H1 (cell line): ENCODE measurements at regions not wholly inside any gene's neighbourhood (a gene's known extent, or its start where the extent isn't known, plus 50 kb on each side); places are given as distances from the start of the nearest gene placed in this dataset.

Experiments used
- CTCF ChIA-PET: fragments of 300-600 bp; sonication (Branson Sonifier 250); formaldehyde crosslinking; loops from one replicate; lab custom pipeline; 2021; ENCODE audit not compliant: partially characterized antibody; lab: Charles Lee
- POLR2A ChIA-PET: fragments of 300-600 bp; sonication (Branson Sonifier 250); formaldehyde crosslinking; loops from one replicate; lab custom pipeline; 2021; ENCODE audit warnings: inconsistent platforms; ENCODE audit not compliant: partially characterized antibody; lab: Charles Lee
- DNase-seq, 2 experiments: peaks; one replicate each; pipeline versions ENCODE4 v3.0.0 to v3.0.0-alpha.2; 2010 to 2022; ENCODE audit warnings: low spot score in 2 of 2, low read depth in 1 of 2, mixed read lengths in 1 of 2
- FAIRE-seq: peaks from 2 replicates; lab custom pipeline; 2011; peaks lifted over from hg19 to GRCh38; lab: Jason Lieb, UNC
- H2AFZ ChIP-seq: 2 replicates; pipeline ENCODE4 v1.8.1; 2012; ENCODE audit warnings: low read length, inconsistent platforms
- H2AK5ac ChIP-seq: 2 replicates; pipeline ENCODE4 v1.6.1; 2013; ENCODE audit warnings: low read depth, low read length
- H2BK120ac ChIP-seq: replicated peaks from 2 replicates; pipeline ENCODE3; 2013; ENCODE audit warnings: low read depth, low read length, inconsistent platforms
- H2BK12ac ChIP-seq: 2 replicates; pipeline ENCODE4 v1.6.1; 2013; ENCODE audit warnings: low read depth, low read length
- H2BK15ac ChIP-seq: 2 replicates; pipeline ENCODE4 v1.6.1; 2013; ENCODE audit warnings: low read length
- H2BK20ac ChIP-seq: 2 replicates; pipeline ENCODE4 v1.6.1; 2013; ENCODE audit warnings: low read length
- H2BK5ac ChIP-seq: 2 replicates; pipeline ENCODE4 v1.6.1; 2013; ENCODE audit warnings: low read depth, low read length
- H3K14ac ChIP-seq: 2 replicates; pipeline ENCODE4 v1.6.1; 2013; ENCODE audit warnings: inconsistent platforms; ENCODE audit not compliant: insufficient read length
- H3K18ac ChIP-seq: 2 replicates; pipeline ENCODE4 v1.6.1; 2013; ENCODE audit warnings: low read length; ENCODE audit errors: extremely low read depth
- H3K23ac ChIP-seq: 2 replicates; pipeline ENCODE4 v1.6.1; 2013; ENCODE audit warnings: inconsistent platforms; ENCODE audit not compliant: insufficient read length
- H3K23me2 ChIP-seq: 2 replicates; pipeline ENCODE4 v1.6.1; 2013; ENCODE audit warnings: low read depth, low read length
- H3K27ac ChIP-seq: 2 replicates; pipeline ENCODE4 v1.6.1; 2011; ENCODE audit warnings: low read depth, low read length, inconsistent platforms
- H3K27me3 ChIP-seq, 4 experiments: replicated peaks in 1 of 4; 1 replicate in 1 of 4; 2 replicates in 3 of 4; pipeline versions ENCODE4 v1.6.1 to v1.8.1; 2011 to 2013; ENCODE audit warnings: low read length in 3 of 4, mild to moderate bottlenecking in 3 of 4, inconsistent platforms in 2 of 4, mixed read lengths in 2 of 4, moderate library complexity in 1 of 4; ENCODE audit not compliant: control insufficient read depth in 3 of 4, insufficient read depth in 3 of 4; ENCODE audit errors: extremely low read depth in 1 of 4
- H3K36me3 ChIP-seq, 4 experiments: 2 replicates each; pipeline versions ENCODE4 v1.6.1 to v1.8.1; 2011 to 2013; ENCODE audit warnings: mild to moderate bottlenecking in 4 of 4, low read length in 3 of 4, moderate library complexity in 2 of 4, control low read depth in 1 of 4, inconsistent platforms in 1 of 4; ENCODE audit not compliant: insufficient read depth in 4 of 4, control insufficient read depth in 2 of 4
- H3K4ac ChIP-seq: replicated peaks from 2 replicates; pipeline ENCODE3; 2013; ENCODE audit warnings: low read length, low read depth, mixed read lengths, inconsistent platforms; ENCODE audit not compliant: insufficient read length
- H3K4me1 ChIP-seq, 4 experiments: replicated peaks in 1 of 4; 1 replicate in 1 of 4; 2 replicates in 3 of 4; pipeline versions ENCODE4 v1.6.1 to v1.8.1; 2011 to 2013; ENCODE audit warnings: low read length in 3 of 4, inconsistent platforms in 2 of 4, mixed read lengths in 1 of 4; ENCODE audit not compliant: insufficient read depth in 4 of 4, control insufficient read depth in 3 of 4
- H3K4me2 ChIP-seq, 2 experiments: 2 replicates each; pipeline versions ENCODE4 v1.6.1 to v1.8.1; 2011 to 2013; ENCODE audit warnings: low read depth in 2 of 2, low read length in 2 of 2, control low read depth in 1 of 2, inconsistent platforms in 1 of 2, mild to moderate bottlenecking in 1 of 2; ENCODE audit not compliant: insufficient read depth in 1 of 2
- H3K4me3 ChIP-seq, 4 experiments: fragments of 200-600, 300-600 bp in 1 of 4; sonication (generic), shearing (Covaris generic), sonication (Bioruptor Twin) in 1 of 4; 2 replicates each; pipeline versions ENCODE4 v1.5.1 to v1.8.1; 2011 to 2016; ENCODE audit warnings: low read length in 4 of 4, low read depth in 3 of 4, control low read depth in 2 of 4, inconsistent platforms in 2 of 4, mild to moderate bottlenecking in 2 of 4, mixed read lengths in 1 of 4, moderate library complexity in 1 of 4; ENCODE audit not compliant: insufficient read depth in 2 of 4; ENCODE audit errors: extremely low read depth in 1 of 4
- H3K56ac ChIP-seq: replicated peaks from 2 replicates; pipeline ENCODE3; 2013; ENCODE audit warnings: low read depth, mild to moderate bottlenecking, mixed read lengths, low read length, inconsistent platforms; ENCODE audit not compliant: insufficient read length
- H3K79me1 ChIP-seq: 2 replicates; pipeline ENCODE4 v1.6.1; 2013; ENCODE audit warnings: low read depth, low read length, control low read depth
- H3K79me2 ChIP-seq, 2 experiments: 2 replicates each; pipeline versions ENCODE4 v1.6.1 to v1.8.1; 2012 to 2013; ENCODE audit warnings: low read length in 2 of 2, mild to moderate bottlenecking in 2 of 2, inconsistent platforms in 1 of 2; ENCODE audit not compliant: insufficient read depth in 2 of 2, control insufficient read depth in 1 of 2
- H3K9ac ChIP-seq, 4 experiments: replicated peaks in 1 of 4; 1 replicate in 1 of 4; 2 replicates in 3 of 4; pipeline versions ENCODE4 v1.6.1 to v1.8.1; 2011 to 2013; ENCODE audit warnings: low read depth in 3 of 4, low read length in 3 of 4, control low read depth in 2 of 4, mild to moderate bottlenecking in 2 of 4, moderate library complexity in 2 of 4, inconsistent platforms in 1 of 4; ENCODE audit errors: extremely low read depth in 1 of 4
- H3K9me3 ChIP-seq, 2 experiments: 2 replicates each; pipeline versions ENCODE4 v1.6.1 to v1.8.1; 2012 to 2013; ENCODE audit warnings: mild to moderate bottlenecking in 2 of 2, moderate library complexity in 2 of 2, control low read depth in 1 of 2, inconsistent platforms in 1 of 2, low read depth in 1 of 2, low read length in 1 of 2, mixed read lengths in 1 of 2; ENCODE audit not compliant: insufficient read depth in 2 of 2
- H4K20me1 ChIP-seq, 2 experiments: replicated peaks in 1 of 2; 2 replicates each; pipeline versions ENCODE3 to v1.8.1; 2011 to 2013; ENCODE audit warnings: inconsistent platforms in 2 of 2, low read length in 2 of 2, mild to moderate bottlenecking in 1 of 2; ENCODE audit not compliant: insufficient read depth in 2 of 2, control insufficient read depth in 1 of 2
- H4K5ac ChIP-seq: 2 replicates; pipeline ENCODE4 v1.6.1; 2013; ENCODE audit warnings: low read length, low read depth, mixed read lengths, inconsistent platforms; ENCODE audit not compliant: insufficient read length
- H4K8ac ChIP-seq: 2 replicates; pipeline ENCODE4 v1.8.0; 2013; ENCODE audit warnings: mild to moderate bottlenecking, moderate library complexity, low read length, inconsistent platforms; ENCODE audit not compliant: insufficient read depth; ENCODE audit errors: extremely low read depth
- H4K91ac ChIP-seq: replicated peaks from 2 replicates; pipeline ENCODE3; 2013; ENCODE audit warnings: low read length, mixed read lengths, inconsistent platforms; ENCODE audit not compliant: insufficient read length
- ASH2L ChIP-seq: fragments of 200-600, 300-600 bp; sonication (generic); IDR thresholded peaks from one replicate; pipeline ENCODE4 v1.7.1; 2017; ENCODE audit warnings: low read length
- CBX8 ChIP-seq: fragments of 300-800, 300-1000 bp; sonication (generic); IDR thresholded peaks from 2 replicates; pipeline ENCODE4 v1.7.1; 2016; ENCODE audit warnings: low read depth, low read length, borderline replicate concordance
- FOSL1 ChIP-seq: IDR thresholded peaks from 2 replicates; pipeline ENCODE4 v1.6.1; 2011; ENCODE audit warnings: mild to moderate bottlenecking, low read depth, low read length, moderate library complexity; ENCODE audit not compliant: insufficient read depth
- JUN ChIP-seq: IDR thresholded peaks from 2 replicates; pipeline ENCODE4 v1.6.1; 2011; ENCODE audit warnings: low read depth, mild to moderate bottlenecking, improper control_type of control experiment, low read length
- RBBP5 ChIP-seq: IDR thresholded peaks from 2 replicates; pipeline ENCODE4 v1.7.1; 2012; ENCODE audit warnings: low read depth, mild to moderate bottlenecking, inconsistent platforms, low read length, moderate library complexity, borderline replicate concordance
- SAP30 ChIP-seq: fragments of 300-600 bp; sonication (generic); IDR thresholded peaks from 2 replicates; pipeline ENCODE4 v1.7.1; 2012; ENCODE audit warnings: low read length, moderate library complexity, mild to moderate bottlenecking, inconsistent platforms; ENCODE audit not compliant: insufficient read depth, insufficient replicate concordance
- SIN3A ChIP-seq, 2 experiments: IDR thresholded peaks in 1 of 2; conservative IDR thresholded peaks in 1 of 2; 2 replicates each; pipeline ENCODE4 v1.6.1; 2011 to 2012; ENCODE audit warnings: low read length in 2 of 2, improper control_type of control experiment in 1 of 2, low read depth in 1 of 2, mild to moderate bottlenecking in 1 of 2
- TBP ChIP-seq: IDR thresholded peaks from 2 replicates; pipeline ENCODE4 v1.6.1; 2011; ENCODE audit warnings: low read depth, low read length, improper control_type of control experiment
- WGBS, 2 experiments: shearing (Covaris generic) in 1 of 2; methylation state at CpG; one replicate each; pipeline versions ENCODE4 v1.1.6 to v1.1.7; 2013 to 2015; ENCODE audit warnings: low lambda C conversion rate in 2 of 2, mixed read lengths in 2 of 2, inconsistent platforms in 1 of 2, low coverage in 1 of 2, missing lambda C conversion rate in 1 of 2; ENCODE audit not compliant: insufficient replicate concordance in 2 of 2, insufficient coverage in 1 of 2, insufficient read length in 1 of 2; ENCODE audit errors: extremely low coverage in 1 of 2, missing lambda C conversion rate in 1 of 2; 5-methylcytosine and 5-hydroxymethylcytosine counted together
- TF ChIP-seq, protein P1 (sequence below): IDR thresholded peaks from 2 replicates; pipeline ENCODE4 v1.6.1; 2012; ENCODE audit warnings: low read length, inconsistent platforms

DNA sequence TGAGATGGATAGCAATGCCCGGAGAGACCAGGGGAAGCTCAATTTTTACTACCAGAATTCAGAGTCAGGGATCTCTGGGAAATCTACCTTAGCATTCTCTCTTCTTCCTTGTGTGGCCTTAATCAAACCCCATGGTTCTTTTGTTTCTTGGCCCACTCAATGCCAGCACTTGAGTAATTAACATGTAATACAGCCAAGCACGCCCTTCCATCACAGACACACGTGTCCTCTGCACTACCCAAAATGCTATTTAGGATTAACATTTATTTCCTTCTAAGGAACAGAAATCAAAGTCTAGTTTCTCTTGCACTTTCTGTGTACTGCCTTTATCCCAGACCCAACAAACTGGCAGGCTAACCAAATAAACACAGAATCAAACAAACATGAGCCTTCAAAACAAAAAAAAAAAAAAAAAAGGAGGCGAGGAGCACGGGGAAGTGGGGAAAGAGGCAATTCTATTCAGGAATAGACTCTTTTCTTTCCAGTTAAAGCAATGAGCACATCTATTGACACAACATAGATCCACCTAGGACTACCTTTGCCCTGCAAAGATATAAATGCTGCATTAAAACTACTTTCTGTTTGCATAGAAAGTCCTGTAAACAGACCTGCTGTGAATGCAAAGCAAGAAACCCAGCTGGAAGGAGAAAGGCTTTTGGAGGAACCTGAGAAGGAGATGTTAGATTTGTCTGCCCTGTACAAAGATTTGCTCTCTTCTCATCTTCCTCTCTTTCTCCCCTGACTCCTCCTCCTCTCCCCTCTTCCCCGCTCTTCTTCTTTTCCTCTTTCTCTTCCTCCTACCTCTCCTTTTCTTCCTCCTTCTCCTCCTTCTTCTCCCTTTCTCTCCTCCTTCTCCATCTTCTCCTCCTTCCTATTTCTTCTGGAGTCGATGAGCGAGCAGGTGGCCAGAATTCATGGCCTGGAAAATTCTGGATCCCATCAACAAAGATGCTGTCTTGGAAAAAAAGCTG is 294.4 kb downstream of the NPIPA8 start:
- ChIA-PET POLR2A (no interaction called here), CTCF (interaction anchor here (0.9 kb wide), 1 partner anchor 20 kb away, joined by 4 read pairs; no protein-coding TSS in a partner anchor)
- H3K56ac ChIP-seq = no peak overlapping the region
- no peaks in the 10 kb centered on the region for H3K36me3 ChIP-seq
- no peak overlapping the region for H2BK20ac ChIP-seq
- H4K91ac ChIP-seq = no peak overlapping the region
- H2BK12ac ChIP-seq = no peak overlapping the region
- H3K9ac ChIP-seq = no peak overlapping the region
- peak overlapping the region in 1 of 4 experiments; percentile 15; a peak in 1 of 8 replicates for H3K4me3 ChIP-seq
- peak overlapping the region; percentile 44 to 51; a peak in 3 of 4 replicates for H3K4me2 ChIP-seq
- no peak overlapping the region for H3K23ac ChIP-seq
- 0 out of 2 replicates have a peak overlapping the region, but pooled peaks have one; percentile 31 for H2AFZ ChIP-seq
- H2BK5ac ChIP-seq = no peak overlapping the region
- no peak overlapping the region for H4K8ac ChIP-seq
- no peaks in the 10 kb centered on the region for H3K27me3 ChIP-seq
- peaks cover 0 to 1% of the 10 kb centered on the region in 2 experiments for H4K20me1 ChIP-seq
- FAIRE-seq (no peak), DNase-seq (no peak)
- no peaks in the 10 kb centered on the region for H3K79me1 ChIP-seq
- H2BK120ac ChIP-seq = no peak overlapping the region
- H2AK5ac ChIP-seq = no peak overlapping the region
- no peak overlapping the region for H4K5ac ChIP-seq
- H3K4me1 ChIP-seq = peaks cover 0 to 4% (median 1%) of the 10 kb centered on the region in 4 experiments; a peak in 4 of 7 replicates
- no peak overlapping the region for H3K18ac ChIP-seq
- no peak overlapping the region for H3K14ac ChIP-seq
- H3K4ac ChIP-seq = no peak overlapping the region
- no peaks in the 10 kb centered on the region for H3K9me3 ChIP-seq
- no peak overlapping the region for H2BK15ac ChIP-seq
- H3K79me2 ChIP-seq = no peaks in the 10 kb centered on the region
- WGBS, 2 experiments = 58 to 60% methylated on average over 1 to 8 of the region's 8 CpGs
- H3K23me2 ChIP-seq = no peaks in the 10 kb centered on the region; the same call in 1 of the 2 replicates
- no peak overlapping the region for H3K27ac ChIP-seq
- TF ChIP-seq CBX8 (no peak), RBBP5 (no peak), FOSL1 (no peak), ASH2L (no peak), SAP30 (no peak), JUN (no peak), SIN3A (conservative IDR thresholded peaks at IDR 0.05 in 1 of 2, IDR thresholded peaks at IDR 0.05 in 1 of 2; ENCODE audit: low read depth in 1 of 2, low read length in 2 of 2) (no peak), TBP (no peak)
- TF ChIP-seq, protein P1, sequence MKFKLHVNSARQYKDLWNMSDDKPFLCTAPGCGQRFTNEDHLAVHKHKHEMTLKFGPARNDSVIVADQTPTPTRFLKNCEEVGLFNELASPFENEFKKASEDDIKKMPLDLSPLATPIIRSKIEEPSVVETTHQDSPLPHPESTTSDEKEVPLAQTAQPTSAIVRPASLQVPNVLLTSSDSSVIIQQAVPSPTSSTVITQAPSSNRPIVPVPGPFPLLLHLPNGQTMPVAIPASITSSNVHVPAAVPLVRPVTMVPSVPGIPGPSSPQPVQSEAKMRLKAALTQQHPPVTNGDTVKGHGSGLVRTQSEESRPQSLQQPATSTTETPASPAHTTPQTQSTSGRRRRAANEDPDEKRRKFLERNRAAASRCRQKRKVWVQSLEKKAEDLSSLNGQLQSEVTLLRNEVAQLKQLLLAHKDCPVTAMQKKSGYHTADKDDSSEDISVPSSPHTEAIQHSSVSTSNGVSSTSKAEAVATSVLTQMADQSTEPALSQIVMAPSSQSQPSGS = no peak
